HepG2 (cell line): ENCODE measurements at regions not wholly inside any gene's neighbourhood (a gene's known extent, or its start where the extent isn't known, plus 50 kb on each side); places are given as distances from the start of the nearest gene placed in this dataset.

Experiments
- ATAC-seq: fragments of 200-7000 bp; cut with Tn5 transposase; 3 replicates; pipeline ENCODE4 v1.9.1; 2020; ENCODE audit warnings: mild to moderate bottlenecking, moderate library complexity
- BruUV-seq: library from RNA; stranded (reverse); fragments of 400-500 nt; replicated peaks from 2 replicates; lab custom pipeline; 2021; lab: Mats Ljungman, UMichigan
- CTCF ChIA-PET: fragments of 300-600 bp; formaldehyde crosslinking; extraction: SDS; loops from one replicate; lab custom pipeline; 2021; ENCODE audit warnings: low total read pairs, inconsistent platforms, low intra/inter-chr PET ratio; lab: Yijun Ruan, JAX
- POLR2A ChIA-PET: fragments of 350-600 bp; sonication (Branson Sonifier 250); formaldehyde crosslinking; loops from one replicate; lab custom pipeline; 2020; ENCODE audit warnings: antibody characterized with exemption, inconsistent platforms; lab: Yijun Ruan, JAX
- DNase-seq: peaks from one replicate; pipeline ENCODE4 v3.0.0-alpha.2; 2015; ENCODE audit warnings: low spot score
- FAIRE-seq: peaks from 3 replicates; lab custom pipeline; 2011; peaks lifted over from hg19 to GRCh38; lab: Jason Lieb, UNC
- H2AFZ ChIP-seq: one replicate; pipeline ENCODE4 v1.6.1; 2011; ENCODE audit warnings: low read length, inconsistent platforms
- H3K27ac ChIP-seq: fragments of 300-600 bp; 3 replicates; pipeline ENCODE4 v1.8.0; 2011; ENCODE audit warnings: mixed run types, mild to moderate bottlenecking, mixed read lengths, low read length, inconsistent platforms; ENCODE audit not compliant: insufficient read depth; ENCODE audit errors: extremely low read length
- H3K27me3 ChIP-seq, 2 experiments: fragments of 200-600 bp in 1 of 2; 2 replicates in 1 of 2; 3 replicates in 1 of 2; pipeline versions ENCODE4 v1.6.0 to v1.8.0; 2011; ENCODE audit warnings: low read length in 2 of 2, mild to moderate bottlenecking in 2 of 2, moderate library complexity in 2 of 2, inconsistent platforms in 1 of 2; ENCODE audit not compliant: insufficient read depth in 2 of 2, control insufficient read depth in 1 of 2
- H3K36me3 ChIP-seq, 2 experiments: fragments of 200-600 bp in 1 of 2; replicated peaks in 1 of 2; 2 replicates in 1 of 2; 3 replicates in 1 of 2; pipeline versions ENCODE4 v1.5.1 to v1.8.0; 2011; ENCODE audit warnings: low read length in 2 of 2, inconsistent platforms in 1 of 2; ENCODE audit not compliant: insufficient read depth in 2 of 2, control insufficient read depth in 1 of 2
- H3K4me1 ChIP-seq: 2 replicates; pipeline ENCODE4 v1.5.1; 2012; ENCODE audit warnings: low read length, inconsistent platforms; ENCODE audit not compliant: insufficient read depth
- H3K4me2 ChIP-seq: 2 replicates; pipeline ENCODE4 v1.6.0; 2011; ENCODE audit warnings: low read depth, low read length, inconsistent platforms
- H3K4me3 ChIP-seq, 3 experiments: fragments of 200-600 bp in 1 of 3; sonication (generic), shearing (Covaris generic) in 1 of 3; replicated peaks in 1 of 3; 2 replicates each; pipeline ENCODE4 v1.5.1; 2011 to 2016; ENCODE audit warnings: low read length in 3 of 3, inconsistent platforms in 2 of 3, low read depth in 2 of 3, mild to moderate bottlenecking in 2 of 3, control low read depth in 1 of 3, mixed read lengths in 1 of 3; ENCODE audit not compliant: insufficient read depth in 1 of 3
- H3K79me2 ChIP-seq: one replicate; pipeline ENCODE4 v1.6.1; 2011; ENCODE audit warnings: low read length, inconsistent platforms; ENCODE audit not compliant: insufficient read depth
- H3K9ac ChIP-seq: 2 replicates; pipeline ENCODE4 v1.6.0; 2011; ENCODE audit warnings: mild to moderate bottlenecking, low read depth, low read length, inconsistent platforms; ENCODE audit not compliant: insufficient read depth
- H3K9me3 ChIP-seq: 2 replicates; pipeline ENCODE4 v1.5.1; 2012; ENCODE audit warnings: mild to moderate bottlenecking, low read length
- H4K20me1 ChIP-seq: 2 replicates; pipeline ENCODE4 v1.6.0; 2011; ENCODE audit warnings: inconsistent platforms, mild to moderate bottlenecking, low read length, moderate library complexity; ENCODE audit not compliant: insufficient read depth
- ARID5B ChIP-seq: IDR thresholded peaks from 2 replicates; pipeline ENCODE4 v1.4.0; 2020; ENCODE audit warnings: mild to moderate bottlenecking, missing genetic modification reagents
- ATF7 ChIP-seq, 2 experiments: fragments of 450-650 bp in 1 of 2; sonication (generic) in 1 of 2; formaldehyde crosslinking in 1 of 2; IDR thresholded peaks; 2 replicates each; pipeline versions ENCODE4 v1.4.0 to v1.6.1; 2016 to 2020; ENCODE audit warnings: antibody characterized with exemption in 1 of 2, mild to moderate bottlenecking in 1 of 2, missing genetic modification reagents in 1 of 2
- CREB1 ChIP-seq, 2 experiments: fragments of 450-650 bp in 1 of 2; IDR thresholded peaks; 2 replicates each; pipeline ENCODE4 v1.6.1; 2016 to 2017; ENCODE audit warnings: control low read depth in 1 of 2, mild to moderate bottlenecking in 1 of 2, missing compliant biosample characterization in 1 of 2, missing genetic modification characterization in 1 of 2
- HNF1B ChIP-seq: sonication (generic); formaldehyde crosslinking; IDR thresholded peaks from 2 replicates; pipeline ENCODE4 v1.5.1; 2020; ENCODE audit warnings: mild to moderate bottlenecking, moderate library complexity, missing genetic modification reagents
- MEF2D ChIP-seq: sonication (generic); formaldehyde crosslinking; IDR thresholded peaks from 2 replicates; pipeline ENCODE4 v1.5.1; 2020; ENCODE audit warnings: mild to moderate bottlenecking, missing genetic modification reagents
- THAP9 ChIP-seq: sonication (generic); formaldehyde crosslinking; IDR thresholded peaks from 2 replicates; pipeline ENCODE4; 2020; ENCODE audit warnings: missing genetic modification reagents, mild to moderate bottlenecking, borderline replicate concordance
- WIZ ChIP-seq: sonication (generic); formaldehyde crosslinking; IDR thresholded peaks from 2 replicates; pipeline ENCODE4 v1.5.1; 2020; ENCODE audit warnings: mild to moderate bottlenecking, missing genetic modification reagents
- ZNF33A ChIP-seq: sonication (generic); formaldehyde crosslinking; IDR thresholded peaks from 2 replicates; pipeline ENCODE4 v1.5.1; 2020; ENCODE audit warnings: missing genetic modification reagents, mild to moderate bottlenecking, moderate library complexity, borderline replicate concordance
- ZNF414 ChIP-seq: sonication (generic); formaldehyde crosslinking; IDR thresholded peaks from 2 replicates; pipeline ENCODE4 v1.5.0; 2020; ENCODE audit warnings: missing genetic modification reagents
- ZNF670 ChIP-seq: sonication (generic); formaldehyde crosslinking; IDR thresholded peaks from 2 replicates; pipeline ENCODE4 v1.8.0; 2022; ENCODE audit warnings: mild to moderate bottlenecking, missing genetic modification reagents, borderline replicate concordance
- ZNF724P ChIP-seq: sonication (generic); formaldehyde crosslinking; IDR thresholded peaks from 2 replicates; pipeline ENCODE4 v1.8.0; 2022; ENCODE audit warnings: missing genetic modification reagents, borderline replicate concordance
- WGBS: methylation state at CpG from one replicate; pipeline ENCODE4 v1.1.6; 2017; ENCODE audit warnings: low lambda C conversion rate; 5-methylcytosine and 5-hydroxymethylcytosine counted together
- in situ Hi-C: cut with HindIII; loops from 2 replicates; pipeline ENCODE4 v1.10.0; 2017; ENCODE audit warnings: low pct_unique_long_range_greater_than_20kb; ENCODE audit not compliant: extremely low pct_ligation_motif_present
- intact Hi-C: fragments of 100-400 bp; cut with micrococcal nuclease; formaldehyde crosslinking; loops from one replicate; pipeline ENCODE4 v1.10.0; 2022; ENCODE audit not compliant: unreplicated experiment

- ChIA-PET CTCF (no interaction called here), POLR2A (no interaction called here)
- H3K36me3 ChIP-seq = no peaks in the 10 kb centered on the region
- ATAC-seq = peak; percentile 26
- peak overlapping the region; percentile 33; the same call in 1 of the 2 replicates for H3K9ac ChIP-seq
- peaks cover 27% of the 10 kb centered on the region for H3K4me1 ChIP-seq
- H3K4me2 ChIP-seq = peak overlapping the region; percentile 45
- WGBS = 54% methylated on average over 14 of the region's 20 CpGs
- no TSS peak for BruUV-seq
- no peaks in the 10 kb centered on the region for H4K20me1 ChIP-seq
- in situ Hi-C loops = no loop called here
- FAIRE-seq = no peak
- H3K4me3 ChIP-seq = peak overlapping the region in 2 of 3 experiments; percentile 2 to 48; a peak in 2 of 6 replicates
- no peaks in the 10 kb centered on the region for H3K79me2 ChIP-seq
- intact Hi-C loops = no loop called here
- H2AFZ ChIP-seq = no peak overlapping the region
- no peak for DNase-seq
- no peaks in the 10 kb centered on the region for H3K9me3 ChIP-seq
- H3K27me3 ChIP-seq = no peaks in the 10 kb centered on the region
- TF ChIP-seq ZNF724P (peak; percentile 74; the same call in 1 of the 2 replicates), WIZ (CRISPR knock-in tag) (0 out of 2 replicates have a peak, but pooled peaks have one; percentile 22), ARID5B (CRISPR knock-in tag) (no peak), ZNF33A (0 out of 2 replicates have a peak, but pooled peaks have one; percentile 1), THAP9 (CRISPR knock-in tag) (0 out of 2 replicates have a peak, but pooled peaks have one; percentile 24), ATF7 (IDR thresholded peaks at IDR 0.05) (peak; percentile 42), ATF7 (CRISPR knock-in tag; IDR thresholded peaks at IDR 0.05) (no peak), MEF2D (CRISPR knock-in tag) (no peak), CREB1 (IDR thresholded peaks at IDR 0.05) (peak; percentile 82), CREB1 (CRISPR knock-in tag; IDR thresholded peaks at IDR 0.05) (no peak), ZNF414 (CRISPR knock-in tag) (0 out of 2 replicates have a peak, but pooled peaks have one; percentile 1), ZNF670 (CRISPR knock-in tag) (peak; percentile 53; the same call in 1 of the 2 replicates), HNF1B (CRISPR knock-in tag) (0 out of 2 replicates have a peak, but pooled peaks have one; percentile 24)
- peak overlapping the region; percentile 82 for H3K27ac ChIP-seq
These were observed 202.4 kb downstream of the IRF8 start for GRCh38 chr16:86101137-86101896.
